Caco-2 (cell line): ENCODE measurements at regions not wholly inside any gene's neighbourhood (a gene's known extent, or its start where the extent isn't known, plus 50 kb on each side); places are given as distances from the start of the nearest gene placed in this dataset.

Experiments
- BruUV-seq: library from RNA; stranded (reverse); fragments of 400-500 nt; replicated peaks from 2 replicates; lab custom pipeline; 2021; lab: Mats Ljungman, UMichigan
- CTCF ChIA-PET: fragments of 300-600 bp; sonication (Branson Sonifier 250); formaldehyde crosslinking; loops from one replicate; lab custom pipeline; 2022; ENCODE audit warnings: antibody characterized with exemption; lab: Charles Lee
- POLR2A ChIA-PET: fragments of 300-600 bp; sonication (Branson Sonifier 250); formaldehyde crosslinking; loops from one replicate; lab custom pipeline; 2022; ENCODE audit warnings: antibody characterized with exemption; lab: Charles Lee
- DNase-seq, 2 experiments: peaks; one replicate each; pipeline versions ENCODE4 v3.0.0 to v3.0.0-alpha.2; 2020 to 2022
- H3K27me3 ChIP-seq: replicated peaks from 2 replicates; pipeline ENCODE4 v1.6.0; 2011; ENCODE audit warnings: low read length; ENCODE audit not compliant: control insufficient read depth, insufficient read depth
- H3K36me3 ChIP-seq: 2 replicates; pipeline ENCODE4 v1.5.1; 2011; ENCODE audit warnings: low read length; ENCODE audit not compliant: control insufficient read depth, insufficient read depth
- H3K4me1 ChIP-seq: fragments of 250-450 bp; sonication (Bioruptor Pico); 2 replicates; pipeline ENCODE4 v1.5.1; 2020; ENCODE audit warnings: mild to moderate bottlenecking
- H3K4me3 ChIP-seq: 2 replicates; pipeline ENCODE4 v1.5.1; 2011; ENCODE audit warnings: low read depth, mild to moderate bottlenecking, control low read depth, low read length
- H3K9me3 ChIP-seq: fragments of 250-450 bp; sonication (Bioruptor Pico); 2 replicates; pipeline ENCODE4 v1.5.1; 2020; ENCODE audit warnings: mild to moderate bottlenecking, moderate library complexity
- H3K27ac Mint-ChIP-seq: one replicate; pipeline ENCODE4 v1.8.0; 2022; ENCODE audit warnings: mixed read lengths; ENCODE audit not compliant: unreplicated experiment
- H3K27me3 Mint-ChIP-seq: one replicate; pipeline ENCODE4 v1.8.0; 2022; ENCODE audit warnings: mixed read lengths; ENCODE audit not compliant: insufficient read depth, unreplicated experiment
- H3K36me3 Mint-ChIP-seq: one replicate; pipeline ENCODE4 v1.8.0; 2022; ENCODE audit warnings: mild to moderate bottlenecking, mixed read lengths; ENCODE audit not compliant: insufficient read depth, unreplicated experiment
- H3K4me1 Mint-ChIP-seq: one replicate; pipeline ENCODE4 v1.8.0; 2022; ENCODE audit warnings: low read depth, mixed read lengths; ENCODE audit not compliant: unreplicated experiment
- H3K4me3 Mint-ChIP-seq: one replicate; pipeline ENCODE4 v1.8.0; 2022; ENCODE audit warnings: mild to moderate bottlenecking, moderate library complexity, mixed read lengths; ENCODE audit not compliant: unreplicated experiment
- H3K9me3 Mint-ChIP-seq: one replicate; pipeline ENCODE4 v1.8.0; 2022; ENCODE audit warnings: mixed read lengths; ENCODE audit not compliant: unreplicated experiment
- CTCF ChIP-seq, 2 experiments: fragments of 200-600 bp in 1 of 2; IDR thresholded peaks; 1 replicate in 1 of 2; 2 replicates in 1 of 2; pipeline versions ENCODE4 v1.5.1 to v1.8.0; 2011 to 2022; ENCODE audit warnings: antibody characterized with exemption in 1 of 2, control low read depth in 1 of 2, inconsistent platforms in 1 of 2, low read depth in 1 of 2, low read length in 1 of 2, mild to moderate bottlenecking in 1 of 2, moderate library complexity in 1 of 2; ENCODE audit not compliant: insufficient read depth in 1 of 2, severe bottlenecking in 1 of 2, unreplicated experiment in 1 of 2
- intact Hi-C: fragments of 100-400 bp; cut with micrococcal nuclease; formaldehyde crosslinking; loops from one replicate; pipeline ENCODE4 v1.10.0; 2022; ENCODE audit not compliant: unreplicated experiment

GRCh38 chr3:176692966-176693785, 504.1 kb downstream of the TBL1XR1 start:
- intact Hi-C loops: no loop called here
- Histone ChIP-seq H3K9me3 (no peaks in the 10 kb centered on the region), H3K36me3 (no peaks in the 10 kb centered on the region), H3K4me1 (peaks cover 14% of the 10 kb centered on the region), H3K4me3 (no peak overlapping the region), H3K27me3 (no peaks in the 10 kb centered on the region)
- no peak for DNase-seq
- ChIA-PET POLR2A (no interaction called here), CTCF (no interaction called here)
- Mint-ChIP-seq H3K36me3 (no peaks in the 10 kb centered on the region), H3K27me3 (no peaks in the 10 kb centered on the region), H3K4me3 (no peak overlapping the region), H3K9me3 (peaks cover 7% of the 10 kb centered on the region), H3K27ac (no peak overlapping the region), H3K4me1 (peaks cover 16% of the 10 kb centered on the region)
- BruUV-seq: no TSS peak
- no peak for TF ChIP-seq CTCF (IDR thresholded peaks at IDR 0.05; ENCODE audit: insufficient read depth in 1 of 2, low read depth in 1 of 2, low read length in 1 of 2, severe bottlenecking in 1 of 2, unreplicated experiment in 1 of 2)

- H3K4me3 ChIP-seq: no peak overlapping the region
- ChIA-PET CTCF (no interaction called here), POLR2A (no interaction called here)
- no peak overlapping the region for H3K4me3 Mint-ChIP-seq
- H3K27me3 Mint-ChIP-seq: no peaks in the 10 kb centered on the region
- H3K27me3 ChIP-seq: no peaks in the 10 kb centered on the region
- no peak for DNase-seq
- H3K36me3 ChIP-seq: no peaks in the 10 kb centered on the region
- no peaks in the 10 kb centered on the region for H3K9me3 ChIP-seq
- H3K4me1 ChIP-seq: peaks cover 14% of the 10 kb centered on the region
- no TSS peak for BruUV-seq
- peaks cover 7% of the 10 kb centered on the region for H3K9me3 Mint-ChIP-seq
- intact Hi-C loops: no loop called here
- peaks cover 15% of the 10 kb centered on the region for H3K4me1 Mint-ChIP-seq
- H3K36me3 Mint-ChIP-seq: no peaks in the 10 kb centered on the region
- no peak overlapping the region for H3K27ac Mint-ChIP-seq
- no peak for TF ChIP-seq CTCF (IDR thresholded peaks at IDR 0.05; ENCODE audit: insufficient read depth in 1 of 2, low read depth in 1 of 2, low read length in 1 of 2, severe bottlenecking in 1 of 2, unreplicated experiment in 1 of 2)
Observed at GRCh38 chr3:176692199-176692965, 504.9 kb downstream of the TBL1XR1 start.

- ChIA-PET CTCF (no interaction called here), POLR2A (no interaction called here)
- Histone ChIP-seq H3K9me3 (no peaks in the 10 kb centered on the region), H3K4me3 (no peak overlapping the region), H3K27me3 (no peaks in the 10 kb centered on the region), H3K4me1 (peaks cover 6% of the 10 kb centered on the region; the same call in 1 of the 2 replicates), H3K36me3 (no peaks in the 10 kb centered on the region)
- BruUV-seq: no TSS peak
- intact Hi-C loops: no loop called here
- no peak overlapping the region for H3K4me3 Mint-ChIP-seq
- H3K9me3 Mint-ChIP-seq: peaks cover 6% of the 10 kb centered on the region
- no peak for DNase-seq
- TF ChIP-seq CTCF (IDR thresholded peaks at IDR 0.05; ENCODE audit: insufficient read depth in 1 of 2, low read depth in 1 of 2, low read length in 1 of 2, severe bottlenecking in 1 of 2, unreplicated experiment in 1 of 2): no peak
- no peaks in the 10 kb centered on the region for H3K27me3 Mint-ChIP-seq
- no peaks in the 10 kb centered on the region for H3K36me3 Mint-ChIP-seq
- H3K27ac Mint-ChIP-seq: no peak overlapping the region
- peaks cover 8% of the 10 kb centered on the region for H3K4me1 Mint-ChIP-seq
Observed at GRCh38 chr3:176690083-176690869, 507.0 kb downstream of the TBL1XR1 start.
